PC-9 (cell line): ENCODE measurements at regions not wholly inside any gene's neighbourhood (a gene's known extent, or its start where the extent isn't known, plus 50 kb on each side); places are given as distances from the start of the nearest gene placed in this dataset.

Experiments used
- CTCF ChIP-seq: fragments of 200-600 bp; sonication (generic); conservative IDR thresholded peaks from 2 replicates; pipeline ENCODE4 v1.6.1; 2017; ENCODE audit warnings: mixed run types, antibody characterized with exemption, mild to moderate bottlenecking, moderate library complexity
- EZH2 ChIP-seq: fragments of 200-600 bp; sonication (generic); IDR thresholded peaks from 2 replicates; pipeline ENCODE4 v1.8.0; 2017; ENCODE audit warnings: antibody characterized with exemption, low read depth

GRCh38 chr15:47398132-47398531 lies 319.2 kb upstream of the SEMA6D start:
- TF ChIP-seq CTCF (no peak), EZH2 (no peak)
